ENCODE measurements at regions not wholly inside any gene's neighbourhood (a gene's known extent, or its start where the extent isn't known, plus 50 kb on each side); places are given as distances from the start of the nearest gene placed in this dataset.

DNA sequence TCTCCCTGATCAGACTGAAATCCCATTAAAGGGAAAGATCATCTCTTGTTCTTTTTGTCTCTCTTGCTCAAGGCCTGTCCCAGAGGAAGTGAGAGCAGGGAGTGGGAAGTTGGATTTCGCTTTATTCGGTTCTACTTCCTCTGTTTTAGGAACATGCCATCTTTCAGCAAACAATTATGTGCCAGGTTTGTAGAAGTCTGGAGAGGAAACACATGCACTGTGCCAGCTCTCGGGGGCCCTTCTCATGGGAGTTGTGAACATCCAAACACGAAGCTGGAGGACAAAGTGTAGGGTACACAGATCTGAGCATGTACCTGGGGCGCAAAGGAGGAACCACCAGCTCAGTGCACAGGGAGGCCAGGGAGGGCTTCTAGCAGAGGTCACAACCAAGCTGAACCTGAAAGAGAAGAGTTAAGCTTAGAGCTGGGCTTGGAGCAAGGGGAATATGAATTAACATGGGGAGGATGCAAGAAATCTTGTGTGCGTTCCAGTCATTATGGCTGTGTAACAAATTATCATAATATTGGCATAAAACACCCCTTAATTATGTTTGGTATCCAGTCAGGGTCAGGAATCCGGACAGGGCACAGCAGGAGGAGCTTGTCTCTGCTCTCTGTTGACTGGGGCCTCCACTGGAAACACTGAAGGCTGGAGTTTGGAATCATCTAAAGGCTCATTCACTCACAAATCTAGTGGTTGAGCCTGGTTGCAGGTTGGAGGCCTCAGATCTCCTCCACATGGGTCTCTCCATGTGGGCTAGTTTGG, 128.6 kb downstream of the ZFP36L2 start:
- TF ChIP-seq CTCF (IDR thresholded peaks at IDR 0.05; ENCODE audit: low read depth, low read length, poor library complexity, severe bottlenecking) (no peak), EZH2phosphoT487 (IDR thresholded peaks at IDR 0.05; ENCODE audit: borderline replicate concordance, low read length) (no peak)
